ENCODE measurements at regions not wholly inside any gene's neighbourhood (a gene's known extent, or its start where the extent isn't known, plus 50 kb on each side); places are given as distances from the start of the nearest gene placed in this dataset.

DNA sequence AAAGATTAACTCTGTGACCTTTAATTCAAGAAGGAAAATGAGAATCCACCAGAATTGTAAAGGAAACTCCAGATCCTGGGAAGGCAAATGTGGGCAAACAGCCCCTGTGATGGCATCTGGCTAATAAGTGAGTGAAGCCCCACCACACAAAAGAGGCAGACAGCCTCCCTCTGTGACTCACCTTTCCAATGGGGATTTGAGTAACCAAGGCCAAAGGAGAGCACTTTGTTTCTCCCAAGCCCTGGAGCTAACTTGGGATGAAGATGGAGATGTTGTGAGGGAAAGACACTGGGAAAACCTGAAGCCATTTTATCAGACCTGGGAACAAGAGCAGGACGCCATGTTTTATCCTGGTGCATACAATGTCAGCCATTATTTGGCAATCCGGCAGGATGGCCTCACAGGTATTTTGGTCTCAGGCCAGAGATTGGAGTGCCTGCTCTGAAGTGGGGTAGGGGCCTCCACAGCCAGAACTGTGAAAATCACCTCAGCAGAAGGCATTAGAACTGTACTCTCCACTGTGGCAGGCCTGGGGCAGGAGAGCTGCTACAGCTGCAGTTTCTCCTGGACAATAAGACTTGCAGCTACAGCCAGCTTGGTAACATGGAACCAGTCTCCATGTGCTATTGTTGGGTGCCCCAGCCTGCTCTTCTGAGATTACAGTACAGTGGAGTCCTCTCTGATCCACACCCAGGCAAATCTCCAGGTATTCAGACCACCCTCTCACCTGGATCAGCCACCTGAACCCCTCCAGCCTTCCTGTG is 96.6 kb upstream of the PCED1B start:
- POLR2A ChIA-PET = no interaction called here
- Histone ChIP-seq H3K9ac (replicated peaks; ENCODE audit: extremely low read depth, insufficient read depth, low read length) (no peak overlapping the region), H3K9me3 (replicated peaks; ENCODE audit: control insufficient read depth, insufficient read depth, low read length) (no peaks in the 10 kb centered on the region), H3K27me3 (ENCODE audit: control insufficient read depth in 2 of 2, insufficient read depth in 2 of 2, low read length in 2 of 2) (peaks cover 0 to 8% of the 10 kb centered on the region in 2 experiments), H3K4me1 (ENCODE audit: control insufficient read depth, extremely low read depth, insufficient read depth, low read length) (no peaks in the 10 kb centered on the region), H3K4me3 (replicated peaks in 1 of 3; ENCODE audit: insufficient read depth in 1 of 3, low read depth in 1 of 3, low read length in 3 of 3) (no peak overlapping the region), H3K4me2 (ENCODE audit: insufficient read depth, low read length) (no peak overlapping the region), H3K79me2 (ENCODE audit: control insufficient read depth, insufficient read depth, low read length) (no peaks in the 10 kb centered on the region), H4K20me1 (replicated peaks; ENCODE audit: control insufficient read depth, extremely low read depth, insufficient read depth, low read length) (no peaks in the 10 kb centered on the region), H3K36me3 (ENCODE audit: control insufficient read depth in 2 of 2, extremely low read depth in 1 of 2, insufficient read depth in 2 of 2, low read length in 2 of 2) (no peaks in the 10 kb centered on the region), H2AFZ (ENCODE audit: low read depth, low read length) (no peak overlapping the region), H3K27ac (ENCODE audit: insufficient read depth, low read depth, low read length) (no peak overlapping the region), H3K9me1 (replicated peaks; ENCODE audit: control insufficient read depth, extremely low read depth, insufficient read depth, low read length) (no peaks in the 10 kb centered on the region)
- BruUV-seq (replicated peaks) = no TSS peak
- intact Hi-C loops (cut with micrococcal nuclease) = loop anchor here (5.0 kb wide), 1 partner anchor 856 kb away; no protein-coding TSS in a partner anchor
- DNase-seq (ENCODE audit: low read depth, low spot score) (no peak), FAIRE-seq (no peak)
- CTCF ChIA-PET = interaction anchor here (0.8 to 4.2 kb wide), 13 partner anchors 19 to 857 kb away, joined by 3 to 69 read pairs (median 11); no protein-coding TSS in a partner anchor
- dilution Hi-C loops (cut with MboI; ENCODE audit: extremely low pct_ligation_motif_present, low sequenced_read_pairs) = no loop called here
- TF ChIP-seq POLR2A (IDR thresholded peaks at IDR 0.05; ENCODE audit: low read depth, low read length) (no peak), MYC (IDR thresholded peaks at IDR 0.05; ENCODE audit: low read depth, low read length) (no peak), POLR2AphosphoS5 (IDR thresholded peaks at IDR 0.05; ENCODE audit: insufficient read depth, low read depth, low read length) (no peak)

- FAIRE-seq (no peak), DNase-seq (ENCODE audit: low read depth, low spot score) (no peak)
- H3K4me1 ChIP-seq (ENCODE audit: control insufficient read depth, extremely low read depth, insufficient read depth, low read length) = no peaks in the 10 kb centered on the region
- no peaks in the 10 kb centered on the region for H4K20me1 ChIP-seq (replicated peaks; ENCODE audit: control insufficient read depth, extremely low read depth, insufficient read depth, low read length)
- H3K9ac ChIP-seq (replicated peaks; ENCODE audit: extremely low read depth, insufficient read depth, low read length) = no peak overlapping the region
- H2AFZ ChIP-seq (ENCODE audit: low read depth, low read length) = no peak overlapping the region
- dilution Hi-C loops (cut with MboI; ENCODE audit: extremely low pct_ligation_motif_present, low sequenced_read_pairs) (no loop called here), intact Hi-C loops (cut with micrococcal nuclease) (loop anchor here (5.0 kb wide), 1 partner anchor 856 kb away; no protein-coding TSS in a partner anchor)
- H3K79me2 ChIP-seq (ENCODE audit: control insufficient read depth, insufficient read depth, low read length) = no peaks in the 10 kb centered on the region
- H3K9me1 ChIP-seq (replicated peaks; ENCODE audit: control insufficient read depth, extremely low read depth, insufficient read depth, low read length) = no peaks in the 10 kb centered on the region
- H3K27me3 ChIP-seq (ENCODE audit: control insufficient read depth in 2 of 2, insufficient read depth in 2 of 2, low read length in 2 of 2) = peaks cover 0 to 8% of the 10 kb centered on the region in 2 experiments
- H3K27ac ChIP-seq (ENCODE audit: insufficient read depth, low read depth, low read length) = no peak overlapping the region
- H3K36me3 ChIP-seq (ENCODE audit: control insufficient read depth in 2 of 2, extremely low read depth in 1 of 2, insufficient read depth in 2 of 2, low read length in 2 of 2) = no peaks in the 10 kb centered on the region
- no peaks in the 10 kb centered on the region for H3K9me3 ChIP-seq (replicated peaks; ENCODE audit: control insufficient read depth, insufficient read depth, low read length)
- POLR2A ChIA-PET = interaction anchor here (0.7 kb wide), 1 partner anchor 537 kb away, joined by 3 read pairs; no protein-coding TSS in a partner anchor
- TF ChIP-seq GATA2 (IDR thresholded peaks at IDR 0.05; ENCODE audit: insufficient read depth, insufficient read length, low read depth, low read length) = no peak
- no peak for TF ChIP-seq POLR2AphosphoS5 (IDR thresholded peaks at IDR 0.05; ENCODE audit: insufficient read depth, low read depth, low read length)
- TF ChIP-seq FOS (IDR thresholded peaks at IDR 0.05; ENCODE audit: borderline replicate concordance, insufficient read depth, low read length) = no peak
- no peak overlapping the region for H3K4me2 ChIP-seq (ENCODE audit: insufficient read depth, low read length)
- CTCF ChIA-PET = interaction anchor here (0.5 to 4.4 kb wide), 35 partner anchors 8 to 912 kb away, joined by 3 to 69 read pairs (median 5); partner anchors contain the start of gene SLC38A1
- H3K4me3 ChIP-seq (replicated peaks in 1 of 3; ENCODE audit: insufficient read depth in 1 of 3, low read depth in 1 of 3, low read length in 3 of 3) = no peak overlapping the region
- no TSS peak for BruUV-seq (replicated peaks)
Observed at GRCh38 chr12:46983393-46983793, 96.0 kb upstream of the PCED1B start.

All from endothelial cell of umbilical vein (primary cell).